ENCODE measurements at regions not wholly inside any gene's neighbourhood (a gene's known extent, or its start where the extent isn't known, plus 50 kb on each side); places are given as distances from the start of the nearest gene placed in this dataset.

DNA sequence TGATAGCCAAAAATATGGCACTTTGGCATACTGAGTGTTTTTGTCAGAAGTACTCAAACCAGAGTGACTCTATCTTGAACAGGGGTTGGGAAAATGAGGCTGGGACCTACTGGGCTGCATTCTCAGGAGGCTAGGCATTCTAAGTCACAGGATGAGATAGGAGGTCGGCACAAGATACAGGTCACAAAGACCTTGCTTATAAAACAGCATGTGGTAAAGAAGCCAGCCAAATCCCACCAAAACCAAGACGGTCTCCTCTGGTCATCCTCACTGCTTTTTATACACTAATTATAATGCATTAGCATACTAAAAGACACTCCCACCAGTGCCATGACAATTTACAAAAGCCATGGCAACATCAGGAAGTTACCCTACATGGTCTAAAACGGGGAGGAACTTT lies 985.1 kb downstream of the HACE1 start:
- intact Hi-C loops (cut with DNase I) = no loop called here
- DNase-seq = no peak
- no peaks in the 10 kb centered on the region for H3K27me3 ChIP-seq
- no peaks in the 10 kb centered on the region for H3K36me3 ChIP-seq (replicated peaks in 1 of 2)
- H3K4me3 ChIP-seq = no peak overlapping the region
- H3K4me1 ChIP-seq (replicated peaks in 1 of 2) = no peaks in the 10 kb centered on the region
- TF ChIP-seq, protein P1, sequence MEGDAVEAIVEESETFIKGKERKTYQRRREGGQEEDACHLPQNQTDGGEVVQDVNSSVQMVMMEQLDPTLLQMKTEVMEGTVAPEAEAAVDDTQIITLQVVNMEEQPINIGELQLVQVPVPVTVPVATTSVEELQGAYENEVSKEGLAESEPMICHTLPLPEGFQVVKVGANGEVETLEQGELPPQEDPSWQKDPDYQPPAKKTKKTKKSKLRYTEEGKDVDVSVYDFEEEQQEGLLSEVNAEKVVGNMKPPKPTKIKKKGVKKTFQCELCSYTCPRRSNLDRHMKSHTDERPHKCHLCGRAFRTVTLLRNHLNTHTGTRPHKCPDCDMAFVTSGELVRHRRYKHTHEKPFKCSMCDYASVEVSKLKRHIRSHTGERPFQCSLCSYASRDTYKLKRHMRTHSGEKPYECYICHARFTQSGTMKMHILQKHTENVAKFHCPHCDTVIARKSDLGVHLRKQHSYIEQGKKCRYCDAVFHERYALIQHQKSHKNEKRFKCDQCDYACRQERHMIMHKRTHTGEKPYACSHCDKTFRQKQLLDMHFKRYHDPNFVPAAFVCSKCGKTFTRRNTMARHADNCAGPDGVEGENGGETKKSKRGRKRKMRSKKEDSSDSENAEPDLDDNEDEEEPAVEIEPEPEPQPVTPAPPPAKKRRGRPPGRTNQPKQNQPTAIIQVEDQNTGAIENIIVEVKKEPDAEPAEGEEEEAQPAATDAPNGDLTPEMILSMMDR (IDR thresholded peaks at IDR 0.05) = no peak
- TF ChIP-seq POLR2A (IDR thresholded peaks at IDR 0.05) = no peak
- 61 to 72% (median 66%) methylated on average over 3 of the region's 3 CpGs for WGBS, 4 donors
- H3K27ac ChIP-seq = no peak overlapping the region
- H3K9me3 ChIP-seq (replicated peaks in 1 of 3) = no peaks in the 10 kb centered on the region

DNA sequence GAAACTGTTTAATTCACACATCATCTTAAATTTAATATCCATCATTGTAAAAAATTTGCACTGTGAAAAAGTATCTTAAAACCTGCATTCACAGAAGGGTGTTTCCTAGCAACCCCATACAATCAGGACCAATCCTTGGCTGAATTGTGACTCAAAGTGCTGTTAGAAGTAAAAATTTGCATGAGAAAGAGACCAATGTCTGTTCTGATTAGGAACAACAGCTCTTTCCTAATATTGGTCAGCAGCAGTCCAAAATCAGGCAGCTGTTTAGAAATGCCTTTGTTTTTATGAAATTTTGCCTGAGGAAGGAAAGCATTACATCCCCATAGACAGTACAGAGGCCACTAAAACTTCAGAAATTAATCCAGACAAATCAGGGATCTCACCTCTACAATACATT lies 987.0 kb downstream of the HACE1 start:
- no peaks in the 10 kb centered on the region for H3K27me3 ChIP-seq
- no peaks in the 10 kb centered on the region for H3K9me3 ChIP-seq (replicated peaks in 1 of 3)
- no peaks in the 10 kb centered on the region for H3K36me3 ChIP-seq (replicated peaks in 1 of 2)
- H3K4me3 ChIP-seq = no peak overlapping the region
- no peak for DNase-seq
- intact Hi-C loops (cut with DNase I) = no loop called here
- H3K4me1 ChIP-seq (replicated peaks in 1 of 2) = no peaks in the 10 kb centered on the region
- TF ChIP-seq, protein P1 (IDR thresholded peaks at IDR 0.05) = no peak
- no peak for TF ChIP-seq POLR2A (IDR thresholded peaks at IDR 0.05)
- H3K27ac ChIP-seq = no peak overlapping the region

DNA sequence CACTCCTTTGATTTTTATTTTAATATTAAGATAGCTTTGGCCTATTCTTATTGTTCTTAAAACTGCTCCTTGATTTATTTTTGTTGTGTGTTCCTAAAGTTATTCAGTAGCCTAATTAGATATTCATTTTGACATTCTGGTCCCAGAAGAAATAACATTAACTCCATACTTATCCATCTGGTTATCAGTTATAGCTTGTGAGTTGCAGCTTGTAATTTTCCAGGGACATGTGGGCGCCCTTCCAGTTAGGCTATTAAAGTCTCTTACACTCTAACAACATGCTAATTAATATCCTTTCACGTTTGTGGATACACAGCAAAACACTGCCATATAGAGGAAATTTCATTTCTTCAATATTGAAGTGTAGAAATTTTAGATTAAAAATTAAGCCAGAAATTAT lies 987.5 kb downstream of the HACE1 start:
- Histone ChIP-seq H3K36me3 (replicated peaks in 1 of 2) (no peaks in the 10 kb centered on the region), H3K4me3 (no peak overlapping the region), H3K27me3 (no peaks in the 10 kb centered on the region), H3K27ac (no peak overlapping the region), H3K4me1 (replicated peaks in 1 of 2) (no peaks in the 10 kb centered on the region), H3K9me3 (replicated peaks in 1 of 3) (no peaks in the 10 kb centered on the region)
- 41 to 49% (median 47%) methylated on average over 2 of the region's 2 CpGs for WGBS, 4 donors
- TF ChIP-seq, protein P1 (IDR thresholded peaks at IDR 0.05) = no peak
- TF ChIP-seq POLR2A (IDR thresholded peaks at IDR 0.05) = no peak
- intact Hi-C loops (cut with DNase I) = no loop called here
- DNase-seq = no peak

DNA sequence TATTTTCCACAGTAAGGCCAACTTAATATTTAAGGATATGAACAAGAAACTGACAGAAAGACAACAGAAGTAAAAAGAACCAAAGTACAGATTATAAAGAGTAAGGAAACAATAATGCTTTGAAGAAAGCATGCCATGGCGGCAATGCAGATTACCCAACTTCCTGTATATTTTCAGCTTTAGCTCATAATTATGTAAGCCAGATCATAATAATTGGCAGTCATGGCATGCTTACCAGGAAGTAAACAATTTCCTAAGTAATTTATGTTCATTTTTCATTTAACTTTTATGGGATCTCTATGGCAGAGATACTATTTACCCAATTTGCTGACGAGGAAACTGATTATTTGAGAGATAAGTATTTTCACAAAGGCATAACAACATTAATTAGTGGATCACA lies 988.7 kb downstream of the HACE1 start:
- intact Hi-C loops (cut with DNase I) = no loop called here
- H3K4me3 ChIP-seq = no peak overlapping the region
- no peaks in the 10 kb centered on the region for H3K36me3 ChIP-seq (replicated peaks in 1 of 2)
- H3K27me3 ChIP-seq = no peaks in the 10 kb centered on the region
- no peaks in the 10 kb centered on the region for H3K9me3 ChIP-seq (replicated peaks in 1 of 3)
- no peak overlapping the region for H3K27ac ChIP-seq
- TF ChIP-seq, protein P1 (IDR thresholded peaks at IDR 0.05) = no peak
- no peak for TF ChIP-seq POLR2A (IDR thresholded peaks at IDR 0.05)
- no peak for DNase-seq
- H3K4me1 ChIP-seq (replicated peaks in 1 of 2) = no peaks in the 10 kb centered on the region
- WGBS, 4 donors = 64 to 77% (median 71%) methylated on average over 2 of the region's 2 CpGs
